OCI-M2 (cell line): ENCODE measurements at regions not wholly inside any gene's neighbourhood (a gene's known extent, or its start where the extent isn't known, plus 50 kb on each side); places are given as distances from the start of the nearest gene placed in this dataset.
A peak's percentile ranks its signal among the peaks of the same experiment; 100 is the strongest.
"Not testable (repeated sequence)": the region's sequence is repeated elsewhere in the genome, so short reads cannot be mapped to it uniquely, and the experiment has no call there.

Experiments used
- DNase-seq: peaks from one replicate; lab custom pipeline; 2025; ENCODE audit not compliant: unreplicated experiment; lab: John Stamatoyannopoulos, UW

GRCh38 chr1:226461087-226461486 is 53.2 kb upstream of the PARP1 start:
- peak; percentile 6 for DNase-seq

- no peak for DNase-seq
Observed at GRCh38 chr1:226463925-226464586, 56.2 kb upstream of the PARP1 start.

GRCh38 chr1:226464587-226464971 is 56.7 kb upstream of the PARP1 start:
- DNase-seq: not testable (repeated sequence)

GRCh38 chr1:226466296-226466695 is 58.4 kb upstream of the PARP1 start:
- DNase-seq: no peak

- no peak for DNase-seq
Observed at GRCh38 chr1:226467443-226467842, 59.5 kb upstream of the PARP1 start.

- no peak for DNase-seq
Observed at GRCh38 chr1:226470921-226471866, 63.3 kb upstream of the PARP1 start.

- DNase-seq: no peak
Observed at GRCh38 chr1:226473325-226473724, 65.4 kb upstream of the PARP1 start.

- DNase-seq: no peak
Observed at GRCh38 chr1:226474041-226474440, 66.1 kb upstream of the PARP1 start.

- no peak for DNase-seq
Observed at GRCh38 chr1:226474443-226475141, 66.7 kb upstream of the PARP1 start.

GRCh38 chr1:226475142-226475511 is 67.2 kb upstream of the PARP1 start:
- DNase-seq: no peak

- no peak for DNase-seq
Observed at GRCh38 chr1:226476066-226476465, 68.2 kb upstream of the PARP1 start.

GRCh38 chr1:226476648-226477319 is 68.9 kb upstream of the PARP1 start:
- no peak for DNase-seq

GRCh38 chr1:226479474-226479873 is 69.1 kb upstream of the STUM start:
- DNase-seq: no peak

- DNase-seq: no peak
Observed at GRCh38 chr1:226480461-226480860, 68.1 kb upstream of the STUM start.

GRCh38 chr1:226481133-226481532 is 67.4 kb upstream of the STUM start:
- DNase-seq: no peak

- no peak for DNase-seq
Observed at GRCh38 chr1:226482196-226482595, 66.4 kb upstream of the STUM start.

- no peak for DNase-seq
Observed at GRCh38 chr1:226482975-226483700, 65.4 kb upstream of the STUM start.

GRCh38 chr1:226485192-226485591 is 63.4 kb upstream of the STUM start:
- no peak for DNase-seq

- no peak for DNase-seq
Observed at GRCh38 chr1:226486161-226486560, 62.4 kb upstream of the STUM start.

- DNase-seq: no peak
Observed at GRCh38 chr1:226487921-226488320, 60.6 kb upstream of the STUM start.
